ENCODE measurements at regions not wholly inside any gene's neighbourhood (a gene's known extent, or its start where the extent isn't known, plus 50 kb on each side); places are given as distances from the start of the nearest gene placed in this dataset.
"Not testable (repeated sequence)": the region's sequence is repeated elsewhere in the genome, so short reads cannot be mapped to it uniquely, and the experiment has no call there.

DNA sequence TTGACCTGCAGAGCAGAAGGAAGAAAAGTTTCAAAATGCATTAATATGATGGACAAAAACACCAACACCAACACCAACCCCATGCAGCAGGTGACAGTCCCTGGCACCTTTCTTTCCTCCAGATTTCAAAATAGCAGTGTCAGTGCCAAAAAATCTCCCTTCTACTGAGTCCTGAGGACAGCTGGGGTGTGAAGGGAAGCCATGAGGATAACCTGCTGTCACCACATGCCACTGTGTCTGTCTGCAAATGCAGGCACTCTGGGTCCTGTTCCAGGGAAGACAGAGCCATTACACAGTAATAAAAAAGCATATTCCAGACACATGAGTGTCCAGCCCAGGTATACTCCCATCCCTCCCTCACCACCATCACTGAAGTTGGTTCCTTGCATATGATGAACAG is 187.5 kb downstream of the BMP15 start:
- TF ChIP-seq, protein P1, sequence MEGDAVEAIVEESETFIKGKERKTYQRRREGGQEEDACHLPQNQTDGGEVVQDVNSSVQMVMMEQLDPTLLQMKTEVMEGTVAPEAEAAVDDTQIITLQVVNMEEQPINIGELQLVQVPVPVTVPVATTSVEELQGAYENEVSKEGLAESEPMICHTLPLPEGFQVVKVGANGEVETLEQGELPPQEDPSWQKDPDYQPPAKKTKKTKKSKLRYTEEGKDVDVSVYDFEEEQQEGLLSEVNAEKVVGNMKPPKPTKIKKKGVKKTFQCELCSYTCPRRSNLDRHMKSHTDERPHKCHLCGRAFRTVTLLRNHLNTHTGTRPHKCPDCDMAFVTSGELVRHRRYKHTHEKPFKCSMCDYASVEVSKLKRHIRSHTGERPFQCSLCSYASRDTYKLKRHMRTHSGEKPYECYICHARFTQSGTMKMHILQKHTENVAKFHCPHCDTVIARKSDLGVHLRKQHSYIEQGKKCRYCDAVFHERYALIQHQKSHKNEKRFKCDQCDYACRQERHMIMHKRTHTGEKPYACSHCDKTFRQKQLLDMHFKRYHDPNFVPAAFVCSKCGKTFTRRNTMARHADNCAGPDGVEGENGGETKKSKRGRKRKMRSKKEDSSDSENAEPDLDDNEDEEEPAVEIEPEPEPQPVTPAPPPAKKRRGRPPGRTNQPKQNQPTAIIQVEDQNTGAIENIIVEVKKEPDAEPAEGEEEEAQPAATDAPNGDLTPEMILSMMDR (IDR thresholded peaks at IDR 0.05): no peak
- TF ChIP-seq POLR2A (IDR thresholded peaks at IDR 0.05): no peak
- no peaks in the 10 kb centered on the region for H3K27me3 ChIP-seq
- no peak overlapping the region for H3K4me3 ChIP-seq
- no peaks in the 10 kb centered on the region for H3K4me1 ChIP-seq
- no peaks in the 10 kb centered on the region for H3K9me3 ChIP-seq
- intact Hi-C loops (cut with DNase I): no loop called here
- no peak for ATAC-seq
- DNase-seq: no peak
- no peaks in the 10 kb centered on the region for H3K36me3 ChIP-seq (replicated peaks in 1 of 2; ENCODE audit: insufficient read depth in 1 of 2, low read depth in 2 of 2)
- H3K27ac ChIP-seq: no peak overlapping the region

DNA sequence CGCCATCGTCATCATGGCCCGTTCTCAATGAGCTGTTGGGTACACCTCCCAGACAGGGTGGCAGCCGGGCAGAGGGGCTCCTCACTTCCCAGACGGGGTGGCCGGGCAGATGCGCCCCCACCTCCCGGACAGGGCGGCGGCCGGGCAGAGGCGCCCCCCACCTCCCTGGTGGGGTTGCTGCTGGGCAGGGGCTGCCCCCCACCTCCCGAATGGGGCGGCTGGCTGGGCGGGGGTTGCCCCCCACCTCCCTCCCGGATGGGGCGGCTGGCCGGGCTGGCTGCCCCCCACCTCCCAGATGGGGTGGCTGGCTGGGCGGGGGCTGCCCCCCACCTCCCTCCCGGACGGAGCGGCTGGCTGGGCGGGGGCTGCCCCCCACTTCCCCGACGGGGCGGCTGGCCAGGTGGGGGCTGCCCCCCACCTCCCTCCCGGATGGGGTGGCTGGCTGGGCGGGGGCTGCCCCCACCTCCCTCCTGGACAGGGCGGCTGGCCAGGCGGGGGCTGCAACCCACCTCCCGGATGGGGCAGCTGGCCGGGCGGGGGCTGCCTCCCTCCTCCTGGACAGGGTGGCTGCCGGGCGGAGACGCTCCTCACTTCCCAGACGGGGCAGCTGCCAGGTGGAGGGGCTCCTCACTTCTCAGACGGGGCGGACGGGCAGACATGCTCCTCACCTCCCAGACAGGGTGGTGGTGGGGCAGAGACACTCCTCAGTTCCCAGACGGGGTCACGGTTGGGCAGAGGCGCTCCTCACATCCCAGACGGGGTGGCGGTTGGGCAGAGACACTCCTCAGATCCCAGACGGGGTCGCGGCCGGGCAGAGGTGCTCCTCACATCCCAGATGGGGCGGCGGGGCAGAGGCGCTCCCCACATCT is 208.8 kb downstream of the BMP15 start:
- H3K9me3 ChIP-seq; H3K27ac ChIP-seq; ATAC-seq; H3K36me3 ChIP-seq (replicated peaks in 1 of 2; ENCODE audit: insufficient read depth in 1 of 2, low read depth in 2 of 2); intact Hi-C loops (cut with DNase I); H3K4me3 ChIP-seq; H3K4me1 ChIP-seq; H3K27me3 ChIP-seq; DNase-seq: not testable (repeated sequence)
- 67% methylated on average over 1 of the region's 52 CpGs; no CpG with 5 or more reads in 1 of the 2 donors for WGBS, 2 donors

DNA sequence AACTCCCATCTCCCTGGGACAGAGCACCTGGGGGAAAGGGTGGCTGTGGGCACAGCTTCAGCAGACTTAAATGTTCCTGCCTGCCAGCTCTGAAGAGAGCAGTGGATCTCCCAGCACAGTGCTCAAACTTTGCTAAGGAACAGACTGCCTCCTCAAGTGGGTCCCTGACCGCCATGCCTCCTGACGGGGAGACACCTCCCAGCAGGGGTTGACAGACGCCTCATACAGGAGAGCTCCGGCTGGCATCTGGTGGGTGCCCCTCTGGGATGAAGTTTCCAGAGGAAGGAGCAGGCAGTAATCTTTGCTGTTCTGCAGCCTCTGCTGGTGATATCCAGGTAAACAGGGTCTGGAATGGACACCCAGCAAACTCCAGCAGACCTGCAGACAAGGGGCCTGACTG is 206.9 kb upstream of the NUDT10 start:
- H3K4me3 ChIP-seq; H3K36me3 ChIP-seq (replicated peaks in 1 of 2; ENCODE audit: insufficient read depth in 1 of 2, low read depth in 2 of 2); ATAC-seq; intact Hi-C loops (cut with DNase I); H3K27ac ChIP-seq; H3K9me3 ChIP-seq; H3K4me1 ChIP-seq; H3K27me3 ChIP-seq; DNase-seq: not testable (repeated sequence)
- WGBS, 2 donors: 85% methylated on average over 4 of the region's 4 CpGs; no CpG with 5 or more reads in 1 of the 2 donors

DNA sequence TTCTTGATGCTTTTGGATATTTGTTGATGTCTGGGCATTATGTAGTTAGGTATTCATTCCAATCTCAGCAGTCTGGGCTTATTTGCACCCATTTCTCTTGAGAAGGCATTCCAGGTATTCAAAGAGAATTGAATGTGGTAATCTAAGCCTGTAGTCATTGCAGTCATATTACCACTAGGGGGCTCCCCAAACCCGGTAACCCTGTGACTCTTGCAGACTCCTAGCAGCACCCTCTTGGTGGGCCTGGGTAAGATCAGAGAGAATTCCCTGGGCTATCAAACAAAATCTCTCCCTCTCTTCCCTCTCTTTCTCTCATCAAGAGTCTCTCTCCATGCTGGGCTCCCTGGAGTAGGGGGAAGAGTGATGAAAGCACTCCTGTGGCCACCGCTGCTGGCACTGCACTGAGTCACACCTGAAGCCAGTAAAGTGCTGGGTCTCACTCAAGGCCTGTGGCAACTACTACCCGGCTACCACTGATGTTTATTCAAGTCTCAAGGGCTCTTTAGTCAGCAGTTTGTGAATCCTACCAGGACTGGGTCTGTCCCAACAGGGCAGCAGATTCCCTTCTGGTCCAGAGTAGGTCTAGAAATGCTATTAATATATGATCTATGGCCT is 187.7 kb upstream of the NUDT10 start:
- intact Hi-C loops (cut with DNase I): no loop called here
- ATAC-seq (no peak), DNase-seq (peak; percentile 16 to 45 (median 33))
- H3K27ac ChIP-seq: no peak overlapping the region
- H3K4me1 ChIP-seq: no peaks in the 10 kb centered on the region
- H3K9me3 ChIP-seq: no peaks in the 10 kb centered on the region
- WGBS, 2 donors: 30 to 50% methylated on average over 2 to 3 of the region's 3 CpGs
- no peak overlapping the region for H3K4me3 ChIP-seq
- no peaks in the 10 kb centered on the region for H3K27me3 ChIP-seq
- TF ChIP-seq POLR2A (IDR thresholded peaks at IDR 0.05): no peak
- TF ChIP-seq, protein P1 (IDR thresholded peaks at IDR 0.05): peak; percentile 31 to 56 (median 38)
- no peaks in the 10 kb centered on the region for H3K36me3 ChIP-seq (replicated peaks in 1 of 2; ENCODE audit: insufficient read depth in 1 of 2, low read depth in 2 of 2)

DNA sequence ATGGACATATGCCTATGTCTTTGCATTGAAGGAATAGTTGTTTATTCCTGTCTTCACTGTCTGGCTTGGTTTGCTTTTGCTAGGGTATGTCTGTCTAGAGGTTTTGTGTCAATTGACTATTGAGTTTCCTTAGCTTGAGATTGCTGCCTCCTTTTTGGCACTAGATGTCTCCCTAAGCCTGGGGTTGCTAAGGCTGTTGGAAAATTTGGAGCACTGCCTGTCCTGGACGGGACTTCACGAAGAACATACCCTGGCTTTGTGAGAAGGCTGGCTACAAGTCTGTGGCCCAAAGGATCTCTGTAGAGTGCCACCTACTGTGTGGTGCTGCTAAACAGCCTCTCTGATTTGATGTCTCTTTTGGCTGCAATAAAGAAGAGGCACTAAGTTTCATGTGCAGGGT is 183.8 kb upstream of the NUDT10 start:
- TF ChIP-seq, protein P1 (IDR thresholded peaks at IDR 0.05): peak in 1 of 7 experiments; percentile 9
- TF ChIP-seq POLR2A (IDR thresholded peaks at IDR 0.05): no peak
- H3K27ac ChIP-seq: no peak overlapping the region
- no peaks in the 10 kb centered on the region for H3K27me3 ChIP-seq
- DNase-seq (peak in 2 of 4 donors; percentile 2 to 22), ATAC-seq (no peak)
- H3K4me1 ChIP-seq: no peaks in the 10 kb centered on the region
- H3K9me3 ChIP-seq: no peaks in the 10 kb centered on the region
- intact Hi-C loops (cut with DNase I): no loop called here
- no peak overlapping the region for H3K4me3 ChIP-seq
- H3K36me3 ChIP-seq (replicated peaks in 1 of 2; ENCODE audit: insufficient read depth in 1 of 2, low read depth in 2 of 2): no peaks in the 10 kb centered on the region
- 0% methylated on average over 2 of the region's 2 CpGs; no CpG with 5 or more reads in 1 of the 2 donors for WGBS, 2 donors

Data from body of pancreas (tissue), 4 donors.